Hematopoietic multipotent progenitor cell (in vitro differentiated cells): ENCODE measurements at regions not wholly inside any gene's neighbourhood (a gene's known extent, or its start where the extent isn't known, plus 50 kb on each side); places are given as distances from the start of the nearest gene placed in this dataset.

Source experiments
- DNase-seq, 3 donors: peaks; one replicate each; pipeline ENCODE4 v3.0.0-alpha.2; 2011 to 2015; ENCODE audit warnings: low read depth in 2 of 3, low spot score in 2 of 3

DNA sequence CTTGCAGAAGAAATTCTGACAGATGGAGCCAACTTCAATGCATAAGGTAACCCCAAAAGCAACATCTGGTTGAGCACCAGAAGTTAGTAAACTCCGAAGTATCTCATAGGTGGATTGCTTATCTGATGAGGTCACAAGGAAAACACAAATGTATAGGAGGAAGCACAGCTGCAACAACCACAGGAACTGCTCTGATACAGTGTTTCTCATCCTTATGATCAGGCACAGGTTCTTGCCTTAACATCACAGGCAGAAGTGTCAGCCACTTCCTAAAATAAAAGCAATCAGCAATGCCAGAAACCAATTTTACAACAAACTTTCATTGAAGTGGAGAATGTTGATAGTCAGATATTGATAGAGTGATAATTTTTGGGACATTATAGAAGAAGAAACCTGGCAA is 530.3 kb upstream of the FAT3 start:
- DNase-seq = no peak

DNA sequence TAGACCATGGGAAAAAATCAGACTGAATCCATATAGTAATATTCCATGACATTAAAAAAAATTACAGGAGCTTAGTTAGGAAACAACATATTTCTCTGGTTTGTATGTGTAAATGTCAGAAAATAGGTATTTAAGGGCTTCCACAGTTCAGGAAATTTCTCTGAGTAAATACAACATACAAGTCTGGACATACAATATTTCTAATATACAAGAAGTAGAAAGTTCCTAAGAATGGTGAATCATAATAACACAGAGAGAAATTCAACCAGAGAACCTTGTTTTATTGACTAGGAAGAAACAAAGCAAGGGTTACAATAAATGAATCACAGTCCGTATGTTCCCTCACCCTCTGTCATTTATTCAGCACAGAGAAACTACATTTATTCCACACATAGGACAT is 532.7 kb upstream of the FAT3 start:
- DNase-seq = no peak

DNA sequence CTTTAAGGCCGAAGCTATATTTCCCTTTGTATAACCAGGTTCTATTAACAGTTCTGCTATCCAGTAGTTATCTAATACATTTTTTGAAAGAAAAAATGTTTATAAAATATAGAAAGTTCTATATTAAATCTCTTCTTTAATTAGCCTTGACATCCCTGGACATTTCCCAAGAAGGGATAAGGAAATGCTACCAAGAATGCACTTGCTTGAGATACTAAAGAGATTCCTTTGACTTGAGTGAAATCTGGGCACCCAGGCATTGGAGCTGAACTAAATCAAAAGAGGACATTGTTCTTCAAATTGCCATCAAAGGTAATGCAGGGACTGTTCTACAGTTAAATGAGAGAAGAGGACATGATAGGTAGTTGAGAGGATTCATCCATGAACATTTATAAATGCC is 535.9 kb upstream of the FAT3 start:
- no peak for DNase-seq

DNA sequence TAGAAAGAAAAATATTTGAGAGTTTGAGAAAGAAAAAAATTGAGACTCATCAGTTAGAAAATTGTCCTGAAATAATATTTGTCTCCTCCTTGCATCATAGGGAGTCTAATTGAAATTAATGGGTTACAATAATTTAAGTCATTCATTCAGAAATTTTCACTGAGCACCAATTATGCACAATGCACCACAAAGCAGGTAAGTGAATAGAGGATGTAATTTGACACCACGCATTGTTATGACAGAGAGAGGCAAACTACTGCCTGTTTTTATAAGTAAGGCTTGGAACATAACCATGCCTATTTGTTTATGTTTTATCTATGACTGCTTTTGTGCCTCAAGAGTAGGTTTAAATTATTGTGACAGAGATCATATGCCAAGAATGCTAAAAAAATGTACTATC is 537.9 kb upstream of the FAT3 start:
- no peak for DNase-seq

DNA sequence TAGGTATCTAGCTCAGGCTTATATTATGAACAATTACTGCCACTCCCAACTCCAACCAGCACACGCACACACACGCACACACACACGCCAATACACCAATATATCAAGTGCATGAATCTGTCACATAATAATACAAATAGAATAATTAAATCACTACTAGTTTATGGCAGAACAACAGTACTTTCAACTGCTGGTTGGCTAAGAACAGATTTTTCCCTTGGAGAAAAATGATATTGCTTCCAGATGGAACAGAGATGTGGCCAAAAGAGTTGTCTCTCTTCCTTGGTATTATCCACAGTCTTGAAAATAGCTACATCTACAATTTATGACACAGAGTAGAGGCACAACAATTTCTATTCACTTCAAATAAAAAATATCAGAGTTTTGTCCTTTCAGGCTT is 538.3 kb upstream of the FAT3 start:
- no peak for DNase-seq

DNA sequence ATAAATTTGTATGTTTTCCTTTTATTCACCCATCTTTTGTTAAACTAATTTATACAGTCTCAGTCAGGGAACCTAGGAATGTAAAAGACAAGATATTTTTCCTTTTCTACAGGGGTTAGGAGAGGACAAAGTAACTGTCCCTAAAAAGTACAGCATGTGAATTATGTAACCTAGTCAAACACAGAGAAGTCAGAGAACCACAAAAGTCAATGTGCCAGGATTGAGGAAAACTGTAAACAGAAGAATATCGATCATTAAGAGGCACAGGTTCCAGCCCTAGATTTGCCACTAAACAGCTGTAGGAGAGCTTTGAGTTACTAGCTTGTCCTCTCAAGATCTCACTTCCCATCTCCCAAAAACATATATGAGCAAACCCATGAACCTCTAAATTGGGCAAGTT is 550.9 kb upstream of the FAT3 start:
- no peak for DNase-seq

DNA sequence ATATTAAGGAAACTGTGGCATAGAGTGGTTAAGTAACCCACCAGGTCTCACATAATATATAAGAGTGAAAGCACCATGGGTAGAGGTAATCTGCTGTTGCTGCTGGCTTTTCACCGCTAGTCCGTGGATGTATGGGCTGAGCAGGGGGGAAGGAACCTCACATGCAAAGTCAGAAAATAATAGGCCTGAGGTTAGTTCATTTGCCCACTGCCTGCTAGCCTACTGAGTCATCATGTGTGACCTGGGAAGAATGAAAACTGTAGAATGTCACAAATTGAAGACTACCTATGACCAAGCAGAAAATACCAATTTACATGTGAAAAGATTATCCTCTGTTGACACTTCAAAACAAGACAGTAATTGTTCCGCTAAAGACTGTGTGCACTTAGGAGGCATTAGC is 560.1 kb upstream of the FAT3 start:
- no peak for DNase-seq

DNA sequence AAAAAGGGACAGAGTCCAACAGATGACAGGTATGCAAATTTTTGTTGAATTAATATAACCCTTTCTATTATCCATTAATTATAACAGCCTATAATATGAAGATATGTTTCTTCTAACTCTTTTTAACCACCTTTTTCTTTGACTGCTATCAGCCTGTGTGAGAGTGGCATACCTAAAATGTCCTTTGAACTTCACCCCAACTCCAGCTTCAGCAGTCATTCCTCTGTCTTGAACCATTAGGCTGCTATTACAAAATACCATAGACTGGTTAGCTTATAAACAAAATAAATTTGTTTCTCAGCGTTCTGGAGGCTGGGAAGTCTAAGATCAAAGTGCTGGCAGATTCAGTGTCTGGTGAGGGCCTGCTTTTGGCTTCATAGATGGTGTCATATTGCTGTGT is 564.6 kb upstream of the FAT3 start:
- DNase-seq = no peak

DNA sequence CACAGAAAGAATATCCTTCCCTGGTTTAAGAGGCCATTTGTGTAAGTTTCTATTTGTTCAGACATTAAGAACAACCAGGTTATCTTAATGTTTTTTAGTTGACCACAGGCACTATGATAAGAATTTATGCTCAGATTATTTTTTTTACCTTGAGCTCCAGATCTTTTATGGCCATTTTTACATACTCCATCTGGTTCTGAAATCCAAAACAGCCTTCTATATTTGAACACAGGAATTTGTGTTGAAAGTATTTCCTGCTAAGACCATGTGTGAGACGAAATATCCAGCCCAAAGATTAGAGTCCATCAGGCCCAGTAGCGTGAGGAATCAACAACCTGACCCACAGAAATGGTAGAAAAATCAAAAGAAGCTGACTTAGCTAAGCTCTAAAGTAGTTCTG is 569.9 kb upstream of the FAT3 start:
- DNase-seq = no peak

DNA sequence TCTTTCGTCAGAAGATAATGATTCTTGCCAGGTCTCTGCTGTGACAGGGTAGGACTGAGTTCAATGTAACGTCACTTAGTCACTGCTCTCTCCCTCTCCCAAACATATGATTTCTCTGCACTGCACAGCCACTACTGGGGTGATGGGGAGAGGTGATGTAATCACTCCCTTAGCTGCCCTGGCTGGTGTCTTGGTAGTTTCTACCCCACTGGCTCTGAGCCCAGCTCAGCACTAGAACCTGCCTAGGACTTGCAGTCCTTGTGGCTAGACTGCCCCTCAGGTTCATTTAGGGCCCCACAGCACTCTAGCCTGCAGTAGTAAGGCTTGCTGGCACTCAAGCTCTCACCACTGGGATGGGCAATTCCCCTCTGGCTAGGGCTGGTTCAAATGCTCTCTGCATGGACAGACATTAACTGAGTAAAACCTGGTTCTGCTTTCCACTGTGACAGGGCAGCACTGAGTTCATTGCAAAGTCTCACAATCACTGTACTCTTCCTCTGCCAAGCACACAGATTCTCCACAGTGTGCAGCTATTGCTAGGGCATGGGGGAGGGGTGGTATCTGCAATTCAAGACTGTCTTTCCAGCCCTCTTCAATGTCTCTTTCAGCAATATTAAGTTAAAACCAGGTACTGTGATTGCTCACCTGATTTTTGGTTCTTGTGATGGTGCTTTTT is 571.4 kb upstream of the FAT3 start:
- DNase-seq = no peak

DNA sequence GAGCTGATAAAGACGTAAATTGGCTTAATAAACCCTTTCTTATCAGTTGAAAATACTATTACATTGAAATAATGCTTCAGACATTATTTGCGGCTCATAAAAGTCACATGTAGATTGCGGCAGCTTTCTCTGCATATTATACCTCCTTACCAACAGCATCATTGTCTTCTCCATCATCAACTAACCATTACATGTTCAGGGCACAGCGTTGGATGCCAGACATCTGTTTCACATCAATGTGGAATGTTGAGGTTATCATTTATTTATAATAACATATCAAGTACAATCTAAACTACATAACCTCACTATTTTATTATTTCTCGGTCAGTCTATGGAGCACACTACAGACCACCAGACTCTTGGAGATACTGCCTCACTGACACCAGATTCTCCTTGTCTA is 573.8 kb upstream of the FAT3 start:
- no peak for DNase-seq

DNA sequence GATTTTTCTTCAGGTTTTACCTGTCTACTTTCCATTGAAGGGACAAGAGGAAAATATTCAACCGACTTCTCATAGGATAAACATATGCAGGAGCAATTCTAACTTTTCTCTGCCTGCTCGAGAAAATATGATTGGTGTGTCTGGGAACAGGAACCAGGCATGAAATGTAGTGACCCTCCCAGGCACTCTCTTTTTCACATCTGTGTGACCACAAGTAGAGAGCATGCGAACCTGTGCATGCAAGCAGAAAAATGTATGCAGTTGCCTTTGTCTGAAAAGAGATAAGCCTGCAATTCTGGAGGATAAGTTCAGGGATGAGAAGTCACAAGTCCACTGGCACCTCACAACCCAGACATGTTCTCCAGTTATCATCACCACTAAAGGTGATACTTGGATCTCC is 583.5 kb upstream of the FAT3 start:
- DNase-seq = no peak

DNA sequence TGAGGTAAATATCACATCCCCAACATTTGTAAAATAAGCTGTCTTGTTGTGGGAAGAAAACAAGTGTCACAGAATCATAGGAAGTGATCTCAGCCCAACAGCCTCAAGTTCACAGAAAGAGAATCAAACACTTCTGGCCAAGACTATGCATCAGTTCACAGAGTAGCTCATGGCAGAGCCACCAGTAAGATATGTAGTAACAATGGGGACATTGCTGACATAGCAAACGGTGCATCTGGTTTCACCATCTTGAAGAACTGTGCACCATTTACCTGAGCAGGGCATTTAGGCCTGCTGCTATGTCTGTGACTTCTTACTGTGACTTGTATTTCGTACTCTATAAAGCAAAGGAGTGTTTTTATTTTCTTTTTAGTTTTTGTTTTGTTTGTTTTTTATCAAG is 585.3 kb upstream of the FAT3 start:
- no peak for DNase-seq

DNA sequence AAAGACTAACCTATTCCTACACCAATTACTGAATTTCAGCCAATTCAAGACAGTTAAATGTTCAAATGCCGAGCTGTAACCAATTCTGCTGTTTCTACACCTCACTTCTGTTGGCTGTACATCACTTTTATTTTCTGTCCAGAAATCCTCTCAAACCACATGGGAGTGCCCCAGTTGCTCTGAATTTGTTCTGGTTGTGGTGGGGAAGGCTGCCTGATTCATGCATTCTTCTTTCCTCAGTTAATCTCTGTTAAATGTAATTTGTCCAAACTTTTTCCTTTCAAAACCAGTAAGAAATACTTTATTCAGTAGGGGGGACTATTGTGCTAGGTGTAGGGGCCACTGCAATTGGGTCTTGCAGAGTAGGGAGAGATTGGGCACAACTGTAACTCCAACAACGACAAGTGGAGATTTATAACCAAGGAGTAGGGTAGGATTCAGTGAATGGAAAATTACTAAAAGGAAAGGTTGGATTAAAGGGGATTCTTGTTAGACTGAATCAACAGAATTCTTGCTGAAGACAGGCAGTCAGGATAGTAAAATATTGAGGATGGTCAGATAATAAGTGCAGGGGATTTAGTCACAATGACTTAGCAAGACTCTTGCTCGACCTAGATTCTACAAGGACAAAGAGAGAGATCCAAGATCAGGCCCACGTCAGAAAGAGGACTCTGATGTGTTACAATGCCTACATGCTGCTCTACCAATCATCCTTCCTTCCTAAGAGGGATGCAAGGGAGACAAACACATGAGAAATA is 593.5 kb upstream of the FAT3 start:
- DNase-seq = no peak

DNA sequence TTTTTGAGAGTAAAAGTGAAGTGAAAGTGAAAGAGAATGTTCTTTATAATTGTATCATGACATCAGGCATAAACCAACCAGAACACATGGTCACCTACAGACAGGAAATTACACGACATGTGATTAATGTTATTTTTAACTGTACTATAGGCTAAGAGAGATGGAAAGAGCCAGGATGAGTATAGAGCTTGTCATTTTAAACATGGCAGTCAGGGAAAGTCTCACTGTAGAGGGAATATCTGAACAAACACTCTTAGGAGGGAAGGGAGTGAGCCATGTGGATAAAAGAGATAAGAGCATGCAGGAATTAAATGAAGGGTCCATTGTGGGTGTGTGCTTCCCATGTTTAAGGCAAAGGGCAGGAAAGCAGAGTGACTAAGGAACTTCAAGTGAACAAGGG is 599.1 kb upstream of the FAT3 start:
- no peak for DNase-seq

DNA sequence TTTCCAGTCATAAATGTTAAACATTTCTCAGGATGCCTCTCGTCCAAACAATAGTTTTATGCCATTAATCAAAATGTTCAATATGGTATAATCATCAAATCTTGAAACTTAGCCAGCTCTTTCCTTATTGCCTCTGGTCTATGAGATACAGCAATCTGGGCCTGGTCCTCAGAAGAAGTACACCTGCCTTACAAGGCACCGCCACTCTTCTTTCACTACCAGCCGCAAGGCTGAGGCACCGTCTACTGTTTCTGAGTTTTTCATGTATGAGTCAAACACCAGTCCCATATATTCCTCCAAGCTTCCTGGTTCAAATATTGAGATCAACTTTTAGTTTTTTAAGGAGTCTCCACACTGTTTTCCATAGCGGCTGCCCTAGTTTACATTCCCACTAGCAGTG is 600.6 kb upstream of the FAT3 start:
- no peak for DNase-seq

DNA sequence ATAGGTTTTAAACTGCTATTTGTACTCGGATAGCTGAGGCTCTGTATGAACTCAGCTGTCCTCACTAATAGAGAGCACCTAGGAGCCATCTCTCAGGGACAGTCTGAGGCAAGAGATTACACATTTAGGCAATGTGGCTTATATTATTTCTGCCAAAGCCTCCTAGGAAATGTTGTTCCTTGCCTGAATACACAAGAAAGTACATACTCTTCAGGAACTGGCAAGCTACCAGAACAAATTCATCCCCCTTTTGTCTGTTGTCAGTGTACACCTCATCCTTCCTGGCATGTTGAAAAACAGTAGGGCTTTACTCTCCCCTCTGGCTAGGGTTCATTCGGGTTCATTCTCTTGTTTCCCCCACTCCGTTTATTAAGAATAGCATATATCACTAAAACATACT is 615.9 kb upstream of the FAT3 start:
- no peak for DNase-seq

DNA sequence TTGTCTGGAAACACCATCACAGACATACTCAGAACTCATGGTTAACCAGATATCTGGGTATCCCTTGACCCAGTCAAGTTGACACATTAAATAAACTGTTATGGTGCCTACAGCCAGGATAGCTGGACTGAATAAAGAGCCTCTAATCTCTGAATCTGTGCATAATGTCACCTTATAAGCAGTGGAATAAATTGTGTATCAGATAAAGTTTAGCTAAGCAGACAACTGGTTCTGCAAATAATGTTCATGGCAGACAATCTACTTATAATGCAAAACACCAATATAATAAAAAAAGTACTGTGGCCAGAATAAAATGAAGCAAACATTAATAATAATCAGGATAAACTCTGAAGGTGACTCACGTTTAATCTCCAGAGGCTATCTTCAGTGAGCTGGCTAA is 628.5 kb upstream of the FAT3 start:
- DNase-seq = no peak

DNA sequence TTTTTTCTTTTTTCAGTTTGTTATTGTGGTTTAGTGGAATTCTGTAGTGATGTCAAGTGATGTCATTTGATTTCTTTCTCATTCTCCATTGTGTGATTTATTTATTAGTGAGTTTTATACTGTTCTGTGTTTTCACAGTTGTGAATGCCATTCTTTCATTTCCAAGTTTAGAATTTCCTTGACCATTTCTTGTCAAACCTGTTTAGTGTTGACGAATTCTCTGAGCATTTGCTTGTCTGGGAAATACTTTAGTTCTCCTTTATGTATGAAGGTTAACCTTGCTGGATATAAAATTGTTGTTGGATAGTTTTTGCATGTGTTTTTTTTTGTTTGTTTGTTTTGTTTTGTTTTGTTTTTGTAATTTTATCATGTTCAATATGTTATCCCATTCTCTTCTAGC is 633.6 kb upstream of the FAT3 start:
- DNase-seq = no peak

DNA sequence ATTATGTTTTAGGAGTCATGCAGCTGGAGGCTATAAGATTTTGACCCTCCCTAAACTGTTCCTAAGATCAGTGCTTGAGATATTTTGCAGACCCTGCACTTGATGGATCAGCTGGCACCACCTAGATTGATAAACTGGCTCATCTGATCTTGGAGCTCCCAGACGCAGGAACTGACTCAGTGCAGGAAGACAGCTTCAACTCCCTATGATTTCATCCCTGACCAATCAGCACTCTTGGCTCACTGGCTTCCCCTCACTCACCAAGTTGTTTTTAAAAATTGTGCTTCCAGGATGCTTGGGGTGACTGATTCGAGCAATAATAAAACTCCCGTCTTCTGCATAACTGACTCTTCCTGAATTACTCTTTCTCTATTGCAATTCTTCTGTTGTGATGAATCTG is 637.5 kb upstream of the FAT3 start:
- DNase-seq = no peak

DNA sequence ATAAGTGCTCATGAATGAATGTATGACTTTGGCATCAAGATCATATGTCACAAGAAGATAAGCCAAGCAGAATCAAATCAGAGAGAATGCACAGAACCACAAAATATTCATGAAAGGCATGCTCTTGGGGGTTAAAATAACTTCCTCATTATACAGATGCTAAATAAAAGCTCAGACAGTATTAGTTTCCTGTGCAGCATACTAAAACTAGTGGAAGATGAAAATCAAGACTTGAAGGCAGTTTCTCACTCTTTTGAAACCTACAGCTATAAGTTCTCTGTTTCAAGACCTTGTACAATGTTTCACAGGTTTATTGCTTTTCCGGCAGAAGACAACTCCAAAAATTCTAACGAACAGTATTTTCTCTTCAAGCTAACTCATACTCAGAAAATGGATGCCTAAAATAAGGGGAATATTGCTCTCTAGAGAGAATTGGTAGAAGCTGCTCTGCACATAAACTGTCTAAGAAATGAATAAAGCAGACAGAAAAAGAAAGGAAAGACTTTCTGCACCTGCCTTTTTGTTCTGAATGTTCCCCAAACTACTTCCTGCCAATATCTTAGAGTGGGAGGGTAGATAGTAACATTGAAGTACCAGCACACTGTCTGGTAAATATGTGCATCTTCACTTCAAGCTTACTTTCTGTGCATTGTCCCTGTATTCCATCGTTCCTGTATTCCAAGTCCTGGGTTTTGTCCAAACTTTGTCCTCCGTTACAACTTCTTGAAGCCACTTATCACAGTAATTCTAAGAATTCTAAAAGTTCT is 639.4 kb upstream of the FAT3 start:
- DNase-seq = no peak

DNA sequence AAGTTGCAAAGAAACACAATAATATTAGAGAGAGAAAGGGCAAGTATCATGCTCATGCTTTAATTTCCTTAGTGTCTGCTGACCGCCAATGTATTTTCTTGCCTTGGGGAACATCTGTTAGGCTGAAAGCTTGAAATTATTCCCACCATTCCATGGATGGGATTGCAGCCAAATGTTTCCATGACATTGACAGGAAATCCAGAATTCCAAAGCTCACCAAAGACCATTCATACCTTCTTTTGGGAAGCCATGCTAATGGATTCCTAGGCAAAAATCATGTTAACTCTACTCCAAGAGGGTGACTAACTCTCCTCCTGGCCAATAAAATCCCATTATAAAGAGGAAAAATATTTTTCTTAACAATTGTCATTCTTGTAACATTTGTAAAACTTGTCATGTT is 661.4 kb upstream of the FAT3 start:
- DNase-seq = no peak
